ENCODE measurements at regions not wholly inside any gene's neighbourhood (a gene's known extent, or its start where the extent isn't known, plus 50 kb on each side); places are given as distances from the start of the nearest gene placed in this dataset.

DNA sequence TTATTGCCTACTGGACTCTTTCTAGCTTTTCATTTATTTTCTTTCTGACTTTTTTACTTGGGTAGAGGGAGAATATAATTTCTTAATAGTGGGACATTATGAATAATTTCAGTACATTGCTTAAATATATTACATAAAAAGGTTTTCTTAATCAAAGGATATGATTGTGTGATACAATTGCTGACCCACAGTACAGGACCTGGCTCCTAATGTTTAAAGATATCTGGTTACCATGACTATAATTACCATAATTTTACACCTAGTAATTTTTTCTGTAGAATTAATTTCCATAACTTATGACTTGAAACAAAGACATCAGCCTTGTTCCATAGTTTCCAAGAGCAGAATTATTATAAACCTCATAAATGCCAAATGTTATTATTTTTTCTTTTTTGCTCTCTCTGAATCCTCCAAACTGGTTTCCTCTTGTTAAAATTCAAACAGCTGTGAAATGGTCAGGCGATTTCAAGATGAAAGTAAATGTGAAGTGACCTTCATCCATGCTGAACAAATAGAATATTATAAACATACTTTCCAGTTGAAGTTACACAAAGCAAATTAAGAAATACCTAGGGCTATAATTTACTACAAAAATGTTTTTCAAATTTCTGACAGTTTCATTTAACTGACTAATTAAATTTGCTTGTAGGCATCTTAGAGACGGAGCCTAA lies 301.2 kb upstream of the TYRP1 start:
- Histone ChIP-seq H3K27me3 (ENCODE audit: control insufficient read depth, insufficient read depth, low read length) (no peaks in the 10 kb centered on the region), H2AFZ (replicated peaks; ENCODE audit: low read length, poor library complexity) (no peak overlapping the region), H3K56ac (ENCODE audit: extremely low read depth, insufficient read depth, low read length) (no peak overlapping the region), H4K91ac (ENCODE audit: insufficient read depth, low read depth, low read length) (no peak overlapping the region), H2BK15ac (ENCODE audit: low read depth, low read length) (no peak overlapping the region), H3K36me3 (ENCODE audit: control insufficient read depth, insufficient read depth, low read length) (no peaks in the 10 kb centered on the region), H3K9ac (ENCODE audit: low read depth, low read length) (no peak overlapping the region), H3K27ac (ENCODE audit: insufficient read depth, low read length) (no peak overlapping the region), H2BK120ac (ENCODE audit: low read depth, low read length) (no peak overlapping the region), H3K23ac (ENCODE audit: low read depth, low read length) (no peak overlapping the region), H3K9me3 (ENCODE audit: control insufficient read depth, insufficient read depth, low read length) (0 out of 2 replicates have a peak, but pooled peaks cover 2% of the 10 kb centered on the region), H3K79me1 (ENCODE audit: low read depth in 1 of 2, low read length in 2 of 2) (no peaks in the 10 kb centered on the region), H4K5ac (ENCODE audit: low read depth, low read length) (no peak overlapping the region), H2AK9ac (replicated peaks; ENCODE audit: low read depth, low read length, poor library complexity) (no peak overlapping the region), H2AK5ac (ENCODE audit: low read depth, low read length) (no peak overlapping the region), H2BK5ac (ENCODE audit: low read depth, low read length, poor library complexity, severe bottlenecking) (no peak overlapping the region), H4K20me1 (ENCODE audit: insufficient read depth, low read length) (no peaks in the 10 kb centered on the region), H3K4me3 (ENCODE audit: insufficient read depth, low read depth, low read length) (no peak overlapping the region), H3K9me1 (ENCODE audit: insufficient read depth, low read length) (no peaks in the 10 kb centered on the region), H3K4me2 (ENCODE audit: low read depth, low read length) (no peak overlapping the region), H3K14ac (replicated peaks; ENCODE audit: low read depth, low read length) (no peak overlapping the region), H3K4ac (ENCODE audit: low read depth, low read length) (no peak overlapping the region), H2BK20ac (ENCODE audit: low read depth, low read length) (no peak overlapping the region), H3K4me1 (ENCODE audit: control insufficient read depth, insufficient read depth, low read length) (no peaks in the 10 kb centered on the region), H3K18ac (ENCODE audit: low read depth, low read length) (no peak overlapping the region), H4K8ac (ENCODE audit: low read depth in 2 of 2, low read length in 2 of 2) (no peak overlapping the region)
- CTCF ChIA-PET = no interaction called here
- POLR2A ChIA-PET (ENCODE audit: unreplicated experiment) = no interaction called here
- ATAC-seq (ENCODE audit: low read depth) (no peak), DNase-seq (no peak)
- in situ Hi-C loops (cut with MboI; ENCODE audit: low sequenced_read_pairs) = no loop called here
- intact Hi-C loops (cut with micrococcal nuclease) = no loop called here
- WGBS, 2 experiments (ENCODE audit: extremely low coverage in 2 of 2, insufficient read length in 1 of 2) = no CpG with 5 or more reads among the region's 2 CpGs
- TF ChIP-seq RCOR1 (IDR thresholded peaks at IDR 0.05; ENCODE audit: insufficient replicate concordance, low read length) = no peak
- TF ChIP-seq RFX5 (IDR thresholded peaks at IDR 0.05; ENCODE audit: low read depth, low read length) = no peak
- TF ChIP-seq BHLHE40 (IDR thresholded peaks at IDR 0.05; ENCODE audit: low read depth, low read length) = no peak
- TF ChIP-seq MAFK (IDR thresholded peaks at IDR 0.05; ENCODE audit: low read depth, low read length) = no peak
- TF ChIP-seq SMC3 (IDR thresholded peaks at IDR 0.05; ENCODE audit: low read depth, low read length) = no peak
- no peak for TF ChIP-seq CEBPB (IDR thresholded peaks at IDR 0.05; ENCODE audit: low read depth, low read length)
- TF ChIP-seq RAD21 (IDR thresholded peaks at IDR 0.05; ENCODE audit: low read length) = no peak
- dilution Hi-C loops (cut with HindIII; ENCODE audit: low sequenced_read_pairs, unreplicated experiment) = no loop called here
- no TSS peak for BruUV-seq (replicated peaks)

Measured in IMR-90 (cell line).